SJCRH30 (cell line): ENCODE measurements at regions not wholly inside any gene's neighbourhood (a gene's known extent, or its start where the extent isn't known, plus 50 kb on each side); places are given as distances from the start of the nearest gene placed in this dataset.
"Not testable (repeated sequence)": the region's sequence is repeated elsewhere in the genome, so short reads cannot be mapped to it uniquely, and the experiment has no call there.

Experiments used
- DNase-seq, 2 experiments: peaks; one replicate each; pipeline ENCODE4 v3.0.0-alpha.2; 2015 to 2020
- H3K27ac ChIP-seq: fragments of 250-450 bp; sonication (Bioruptor Pico); 2 replicates; pipeline ENCODE4 v1.5.1; 2020; ENCODE audit warnings: mild to moderate bottlenecking, moderate library complexity
- H3K27me3 ChIP-seq: fragments of 250-450 bp; sonication (Bioruptor Pico); 2 replicates; pipeline ENCODE4 v1.5.1; 2020; ENCODE audit warnings: mild to moderate bottlenecking, moderate library complexity
- H3K36me3 ChIP-seq: fragments of 250-450 bp; sonication (Bioruptor Pico); 2 replicates; pipeline ENCODE4 v1.5.1; 2020; ENCODE audit warnings: mild to moderate bottlenecking, moderate library complexity
- H3K4me1 ChIP-seq: fragments of 250-450 bp; sonication (Bioruptor Pico); 2 replicates; pipeline ENCODE4 v1.5.1; 2020; ENCODE audit warnings: mild to moderate bottlenecking, moderate library complexity
- H3K4me3 ChIP-seq: fragments of 250-450 bp; sonication (Bioruptor Pico); 2 replicates; pipeline ENCODE4 v1.5.1; 2020; ENCODE audit warnings: mild to moderate bottlenecking, moderate library complexity
- H3K9me3 ChIP-seq: fragments of 250-450 bp; sonication (Bioruptor Pico); replicated peaks from 2 replicates; pipeline ENCODE4 v1.5.1; 2020; ENCODE audit warnings: mild to moderate bottlenecking, moderate library complexity

DNA sequence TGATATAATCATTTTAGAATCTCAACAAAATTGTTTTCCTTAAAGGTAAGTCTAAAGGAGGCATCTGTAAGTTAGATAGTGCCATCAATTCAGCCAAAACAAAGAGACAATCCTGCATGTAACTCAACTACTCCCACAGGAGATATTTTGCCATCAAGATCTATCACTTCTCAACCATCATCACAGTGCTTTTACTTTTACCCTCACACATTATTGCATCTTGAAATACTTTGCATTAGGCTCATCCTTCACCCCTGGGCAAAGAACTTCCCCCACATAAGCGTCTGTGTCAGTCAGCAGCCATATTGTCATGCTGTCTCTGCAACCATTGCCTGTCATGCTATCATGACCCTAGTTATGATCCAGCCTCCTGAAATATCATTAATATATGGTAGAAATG, 54.9 kb upstream of the NLGN1 start:
- DNase-seq: no peak
- Histone ChIP-seq H3K9me3 (no peaks in the 10 kb centered on the region), H3K4me1 (no peaks in the 10 kb centered on the region), H3K36me3 (no peaks in the 10 kb centered on the region), H3K27me3 (no peaks in the 10 kb centered on the region), H3K27ac (no peak overlapping the region), H3K4me3 (no peak overlapping the region)

DNA sequence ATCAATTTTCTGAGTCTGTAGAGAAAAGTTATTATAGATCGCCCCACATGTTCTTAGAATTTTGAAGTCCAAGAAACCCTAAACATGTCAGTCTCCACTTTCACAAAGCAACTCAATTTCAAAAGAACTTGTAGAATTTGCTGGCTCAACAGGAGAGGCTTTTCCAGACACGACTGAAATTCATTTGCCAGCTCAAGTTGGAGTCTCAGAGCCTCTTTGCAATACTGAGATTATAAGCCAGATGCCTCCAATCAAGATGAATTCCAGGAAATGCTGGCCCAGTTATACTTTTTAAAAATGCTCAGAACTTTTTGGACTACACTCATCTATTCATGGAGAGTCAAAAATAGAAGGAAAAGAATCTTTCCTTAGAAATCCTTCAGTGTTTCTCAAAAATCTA, 56.9 kb upstream of the NLGN1 start:
- Histone ChIP-seq H3K4me3 (no peak overlapping the region), H3K36me3 (no peaks in the 10 kb centered on the region), H3K4me1 (no peaks in the 10 kb centered on the region), H3K27me3 (no peaks in the 10 kb centered on the region), H3K9me3 (no peaks in the 10 kb centered on the region), H3K27ac (no peak overlapping the region)
- DNase-seq: no peak

DNA sequence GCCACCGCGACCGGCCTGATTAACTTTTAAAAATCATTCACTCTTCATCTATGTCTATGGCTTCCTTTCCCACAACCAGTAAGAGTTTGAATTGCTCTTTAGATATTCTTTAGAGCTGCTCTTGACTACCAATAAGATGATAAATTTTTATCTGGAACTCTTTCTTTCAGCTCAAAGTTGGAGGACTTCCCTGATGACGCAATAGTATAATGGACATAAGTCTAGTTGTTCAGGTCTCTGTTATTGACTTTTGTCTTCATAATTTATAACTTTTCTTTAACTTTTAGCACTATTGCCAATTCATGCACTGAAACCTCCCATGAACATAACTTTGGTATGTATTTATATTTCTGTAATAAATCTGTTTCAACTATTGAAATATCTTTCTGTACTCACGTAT, 61.3 kb upstream of the NLGN1 start:
- H3K27me3 ChIP-seq: no peaks in the 10 kb centered on the region
- H3K36me3 ChIP-seq: no peaks in the 10 kb centered on the region

DNA sequence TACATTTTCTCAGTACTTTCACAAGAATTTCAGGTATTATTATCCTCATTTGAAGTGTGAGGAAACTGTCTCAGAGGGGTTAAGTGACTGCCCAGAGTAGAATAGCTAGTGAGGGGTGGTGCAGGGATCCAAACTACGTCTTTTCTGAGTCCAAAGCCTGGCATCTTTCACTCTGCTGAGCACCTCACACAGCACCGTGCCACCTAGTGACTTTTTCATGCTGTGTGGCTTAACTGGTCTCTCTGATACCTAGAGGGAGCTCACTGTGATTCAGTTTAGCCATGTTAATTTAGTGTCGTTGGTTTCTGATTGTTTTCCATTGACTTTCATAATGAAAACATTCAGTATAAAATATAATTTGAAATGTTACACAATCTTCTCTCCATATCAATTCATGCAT, 91.4 kb upstream of the NLGN1 start:
- Histone ChIP-seq H3K4me3 (no peak overlapping the region), H3K27ac (no peak overlapping the region), H3K4me1 (no peaks in the 10 kb centered on the region), H3K36me3 (no peaks in the 10 kb centered on the region), H3K27me3 (no peaks in the 10 kb centered on the region), H3K9me3 (no peaks in the 10 kb centered on the region)
- no peak for DNase-seq

More for the DNA sequence above, 61.3 kb upstream of the NLGN1 start:
- no peak for DNase-seq
- H3K27ac ChIP-seq: no peak overlapping the region
- no peak overlapping the region for H3K4me3 ChIP-seq
- no peaks in the 10 kb centered on the region for H3K4me1 ChIP-seq
- no peaks in the 10 kb centered on the region for H3K9me3 ChIP-seq

DNA sequence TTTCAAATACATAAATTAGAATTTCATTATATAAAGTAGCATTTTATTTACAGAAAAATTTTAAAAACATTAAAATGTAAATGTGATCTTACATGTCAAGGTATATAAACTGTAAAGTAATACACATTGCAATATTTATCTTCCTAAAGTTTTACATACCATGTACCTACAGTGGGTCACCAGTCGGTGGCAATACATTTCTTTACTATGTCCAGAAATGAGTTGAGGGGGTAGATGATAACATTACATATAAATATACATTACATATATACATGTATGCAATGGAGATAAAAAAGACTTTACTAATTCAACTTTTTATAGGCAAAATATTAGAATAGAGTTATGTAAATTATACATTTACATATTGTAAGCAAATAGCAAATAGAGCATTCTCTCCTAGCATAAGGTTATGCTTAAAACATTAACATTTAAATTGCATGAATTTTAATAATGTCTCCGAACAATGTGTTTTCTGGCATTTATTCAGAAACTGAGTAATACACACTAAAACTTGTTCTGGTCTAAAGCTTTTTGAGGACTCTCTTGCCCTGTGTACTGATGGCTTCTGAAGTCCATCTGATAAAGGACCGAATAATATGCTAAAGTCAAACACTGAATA, 93.3 kb upstream of the NLGN1 start:
- Histone ChIP-seq H3K36me3 (no peaks in the 10 kb centered on the region), H3K27me3 (no peaks in the 10 kb centered on the region), H3K4me3 (no peak overlapping the region), H3K9me3 (no peaks in the 10 kb centered on the region), H3K4me1 (no peaks in the 10 kb centered on the region), H3K27ac (no peak overlapping the region)
- DNase-seq: no peak

- no peaks in the 10 kb centered on the region for H3K36me3 ChIP-seq
- no peak overlapping the region for H3K27ac ChIP-seq
- no peaks in the 10 kb centered on the region for H3K4me1 ChIP-seq
- H3K27me3 ChIP-seq: no peaks in the 10 kb centered on the region
- DNase-seq: no peak
- H3K4me3 ChIP-seq: no peak overlapping the region
- H3K9me3 ChIP-seq: no peaks in the 10 kb centered on the region
These were observed 95.9 kb upstream of the NLGN1 start for GRCh38 chr3:173301647-173302046.

GRCh38 chr3:173289072-173289471, 108.5 kb upstream of the NLGN1 start:
- Histone ChIP-seq H3K27me3 (no peaks in the 10 kb centered on the region), H3K36me3 (no peaks in the 10 kb centered on the region), H3K27ac (no peak overlapping the region), H3K4me3 (no peak overlapping the region), H3K4me1 (no peaks in the 10 kb centered on the region), H3K9me3 (no peaks in the 10 kb centered on the region)
- DNase-seq: no peak

DNA sequence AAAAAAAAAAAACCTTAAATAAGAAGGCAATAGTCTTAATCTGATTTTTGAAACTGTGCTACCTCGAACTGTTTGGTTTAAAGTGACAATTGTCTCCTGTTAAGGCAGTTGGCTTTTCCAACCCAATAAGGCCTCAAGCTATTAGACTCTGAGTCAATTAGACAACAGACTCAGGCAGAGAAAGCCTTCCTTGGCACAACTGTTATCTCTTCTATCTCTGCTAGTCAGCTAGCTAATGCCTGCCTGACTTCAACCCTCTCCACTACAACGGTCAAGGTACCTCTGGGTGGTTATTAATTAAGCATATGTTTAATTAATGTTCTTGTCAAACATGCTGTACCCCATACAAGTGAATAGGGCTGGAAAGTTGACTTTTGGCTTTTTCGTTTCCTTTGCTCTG, 110.2 kb upstream of the NLGN1 start:
- DNase-seq: no peak
- Histone ChIP-seq H3K36me3 (no peaks in the 10 kb centered on the region), H3K27me3 (no peaks in the 10 kb centered on the region), H3K4me3 (no peak overlapping the region), H3K27ac (no peak overlapping the region), H3K9me3 (no peaks in the 10 kb centered on the region), H3K4me1 (no peaks in the 10 kb centered on the region)

DNA sequence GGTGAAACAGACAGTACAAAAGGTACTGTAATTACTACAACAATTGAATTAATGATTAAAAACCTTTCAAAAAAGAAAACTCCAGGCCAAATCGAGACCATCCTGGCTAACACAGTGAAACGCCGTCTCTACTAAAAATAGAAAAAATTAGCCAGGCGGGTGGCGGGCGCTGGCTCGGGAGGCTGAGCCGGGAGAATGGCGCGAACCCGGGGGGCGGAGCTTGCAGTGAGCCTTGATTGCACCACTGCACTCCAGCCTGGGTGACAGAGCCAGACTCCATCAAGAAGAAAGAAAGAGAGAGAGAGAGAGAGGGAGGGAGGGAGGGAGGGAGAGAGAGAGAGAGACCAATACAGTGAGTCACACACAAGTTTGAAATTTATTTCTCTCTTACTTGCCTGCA, 111.0 kb upstream of the NLGN1 start:
- not testable (repeated sequence) for H3K4me3 ChIP-seq, H3K27ac ChIP-seq, H3K4me1 ChIP-seq, H3K9me3 ChIP-seq, DNase-seq, H3K36me3 ChIP-seq, H3K27me3 ChIP-seq

- Histone ChIP-seq H3K9me3 (no peaks in the 10 kb centered on the region), H3K36me3 (no peaks in the 10 kb centered on the region), H3K27me3 (no peaks in the 10 kb centered on the region), H3K4me1 (no peaks in the 10 kb centered on the region), H3K27ac (no peak overlapping the region), H3K4me3 (no peak overlapping the region)
- no peak for DNase-seq
These were observed 113.2 kb upstream of the NLGN1 start for GRCh38 chr3:173284301-173284700.

GRCh38 chr3:173275740-173276139, 121.8 kb upstream of the NLGN1 start:
- Histone ChIP-seq H3K27me3 (no peaks in the 10 kb centered on the region), H3K4me3 (no peak overlapping the region), H3K36me3 (no peaks in the 10 kb centered on the region), H3K4me1 (no peaks in the 10 kb centered on the region), H3K9me3 (no peaks in the 10 kb centered on the region), H3K27ac (no peak overlapping the region)
- DNase-seq: no peak

GRCh38 chr3:173273838-173274237, 123.7 kb upstream of the NLGN1 start:
- Histone ChIP-seq H3K27me3 (no peaks in the 10 kb centered on the region), H3K4me1 (no peaks in the 10 kb centered on the region), H3K4me3 (no peak overlapping the region), H3K36me3 (no peaks in the 10 kb centered on the region), H3K27ac (no peak overlapping the region), H3K9me3 (no peaks in the 10 kb centered on the region)
- DNase-seq: no peak

DNA sequence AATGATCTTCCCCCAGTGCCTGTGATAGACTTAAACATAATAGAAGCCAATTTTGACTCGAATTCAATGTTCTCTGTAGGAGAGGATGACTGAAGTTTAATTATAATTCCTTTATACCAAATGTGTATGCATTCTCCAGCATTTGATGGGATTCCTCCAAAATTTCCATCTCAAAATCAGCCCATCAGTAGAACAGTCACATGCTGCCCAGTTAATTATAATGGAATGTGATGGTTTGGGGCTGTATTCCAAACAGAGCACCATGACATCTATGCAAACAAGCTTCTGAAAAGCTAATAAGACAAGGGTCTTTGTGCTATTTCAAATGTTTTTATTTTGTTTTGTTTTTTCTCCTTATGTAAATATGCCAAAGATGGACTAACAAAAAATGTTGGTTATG, 127.7 kb upstream of the SPATA16 start:
- H3K36me3 ChIP-seq: no peaks in the 10 kb centered on the region
- no peak overlapping the region for H3K4me3 ChIP-seq
- no peak overlapping the region for H3K27ac ChIP-seq
- no peaks in the 10 kb centered on the region for H3K9me3 ChIP-seq
- H3K27me3 ChIP-seq: no peaks in the 10 kb centered on the region
- H3K4me1 ChIP-seq: no peaks in the 10 kb centered on the region
- no peak for DNase-seq

- no peak overlapping the region for H3K4me3 ChIP-seq
- H3K36me3 ChIP-seq: no peaks in the 10 kb centered on the region
- DNase-seq: no peak
- no peaks in the 10 kb centered on the region for H3K9me3 ChIP-seq
- H3K27me3 ChIP-seq: no peaks in the 10 kb centered on the region
- no peaks in the 10 kb centered on the region for H3K4me1 ChIP-seq
- no peak overlapping the region for H3K27ac ChIP-seq
These were observed 126.7 kb upstream of the SPATA16 start for GRCh38 chr3:173267716-173268115.

DNA sequence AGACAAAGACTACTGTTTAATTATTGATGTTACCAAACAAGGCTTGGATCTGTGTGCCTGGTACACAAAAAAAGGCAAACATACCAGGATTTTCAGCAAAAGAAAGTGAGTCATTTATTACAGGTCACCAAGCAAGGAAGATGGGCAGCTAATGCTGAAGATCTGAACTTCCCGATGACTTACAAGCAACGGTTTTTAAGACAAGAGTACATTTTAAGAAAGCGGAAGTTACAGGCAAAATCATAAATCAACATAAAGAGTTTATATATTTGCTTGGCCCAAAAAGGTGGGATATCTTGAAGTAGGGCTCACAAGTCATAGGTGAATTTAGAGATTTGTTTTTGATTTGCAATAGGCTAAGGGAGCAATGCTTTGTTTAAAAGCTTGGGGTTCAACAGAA, 125.4 kb upstream of the SPATA16 start:
- no peaks in the 10 kb centered on the region for H3K27me3 ChIP-seq
- H3K36me3 ChIP-seq: no peaks in the 10 kb centered on the region
- H3K9me3 ChIP-seq: no peaks in the 10 kb centered on the region
- no peak overlapping the region for H3K4me3 ChIP-seq
- DNase-seq: no peak
- H3K4me1 ChIP-seq: no peaks in the 10 kb centered on the region
- H3K27ac ChIP-seq: no peak overlapping the region

DNA sequence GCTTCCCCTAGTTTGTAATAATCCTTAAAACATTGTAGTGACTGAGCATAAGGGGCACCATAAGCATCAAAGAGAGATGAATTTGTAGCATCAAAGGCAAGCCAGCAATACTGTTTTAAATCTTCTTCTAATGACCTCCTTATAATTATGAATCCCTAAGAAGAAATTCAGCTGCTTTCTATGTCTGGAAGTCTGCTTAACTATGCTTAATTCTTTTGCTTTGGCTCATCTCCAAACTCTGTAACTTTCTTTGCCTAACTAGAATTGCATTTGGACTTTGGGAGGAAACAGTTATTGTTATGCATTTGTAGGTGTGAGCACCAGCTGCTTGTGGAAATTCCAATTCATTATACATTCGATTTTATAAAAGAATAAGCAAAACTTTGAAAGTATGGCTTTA, 117.7 kb upstream of the SPATA16 start:
- no peaks in the 10 kb centered on the region for H3K27me3 ChIP-seq
- no peak overlapping the region for H3K27ac ChIP-seq
- DNase-seq: no peak
- no peaks in the 10 kb centered on the region for H3K9me3 ChIP-seq
- H3K4me1 ChIP-seq: no peaks in the 10 kb centered on the region
- H3K36me3 ChIP-seq: no peaks in the 10 kb centered on the region
- H3K4me3 ChIP-seq: no peak overlapping the region
